ENCODE measurements at regions not wholly inside any gene's neighbourhood (a gene's known extent, or its start where the extent isn't known, plus 50 kb on each side); places are given as distances from the start of the nearest gene placed in this dataset.
"Not testable (repeated sequence)": the region's sequence is repeated elsewhere in the genome, so short reads cannot be mapped to it uniquely, and the experiment has no call there.

DNA sequence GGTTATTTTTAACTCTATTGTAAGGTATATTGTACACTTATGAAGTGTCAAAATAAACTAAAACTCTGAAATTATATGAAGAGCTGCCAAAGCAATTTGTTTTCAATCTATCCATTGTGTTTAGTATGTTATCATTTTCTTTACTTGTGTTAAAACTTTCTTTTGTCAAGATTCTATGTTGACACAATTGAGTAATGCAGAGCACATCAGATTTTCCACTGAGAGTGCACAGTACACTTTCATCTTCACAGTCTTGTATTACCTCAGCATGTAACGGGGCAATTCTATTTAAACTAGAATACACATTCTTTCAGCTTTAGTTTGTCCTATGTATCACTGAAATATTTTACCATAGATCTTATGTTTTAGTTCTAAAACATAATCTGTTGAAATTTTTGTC lies 304.4 kb upstream of the ZC3H15 start:
- intact Hi-C loops (cut with DNase I) = no loop called here
- TF ChIP-seq, protein P1, sequence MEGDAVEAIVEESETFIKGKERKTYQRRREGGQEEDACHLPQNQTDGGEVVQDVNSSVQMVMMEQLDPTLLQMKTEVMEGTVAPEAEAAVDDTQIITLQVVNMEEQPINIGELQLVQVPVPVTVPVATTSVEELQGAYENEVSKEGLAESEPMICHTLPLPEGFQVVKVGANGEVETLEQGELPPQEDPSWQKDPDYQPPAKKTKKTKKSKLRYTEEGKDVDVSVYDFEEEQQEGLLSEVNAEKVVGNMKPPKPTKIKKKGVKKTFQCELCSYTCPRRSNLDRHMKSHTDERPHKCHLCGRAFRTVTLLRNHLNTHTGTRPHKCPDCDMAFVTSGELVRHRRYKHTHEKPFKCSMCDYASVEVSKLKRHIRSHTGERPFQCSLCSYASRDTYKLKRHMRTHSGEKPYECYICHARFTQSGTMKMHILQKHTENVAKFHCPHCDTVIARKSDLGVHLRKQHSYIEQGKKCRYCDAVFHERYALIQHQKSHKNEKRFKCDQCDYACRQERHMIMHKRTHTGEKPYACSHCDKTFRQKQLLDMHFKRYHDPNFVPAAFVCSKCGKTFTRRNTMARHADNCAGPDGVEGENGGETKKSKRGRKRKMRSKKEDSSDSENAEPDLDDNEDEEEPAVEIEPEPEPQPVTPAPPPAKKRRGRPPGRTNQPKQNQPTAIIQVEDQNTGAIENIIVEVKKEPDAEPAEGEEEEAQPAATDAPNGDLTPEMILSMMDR (IDR thresholded peaks at IDR 0.05) = no peak
- Histone ChIP-seq H3K36me3 (no peaks in the 10 kb centered on the region), H3K27me3 (ENCODE audit: low read depth) (no peaks in the 10 kb centered on the region), H3K4me1 (no peaks in the 10 kb centered on the region), H3K9me3 (peaks cover 4% of the 10 kb centered on the region), H3K4me3 (no peak overlapping the region), H3K27ac (no peak overlapping the region)
- DNase-seq (no peak), ATAC-seq (no peak)

DNA sequence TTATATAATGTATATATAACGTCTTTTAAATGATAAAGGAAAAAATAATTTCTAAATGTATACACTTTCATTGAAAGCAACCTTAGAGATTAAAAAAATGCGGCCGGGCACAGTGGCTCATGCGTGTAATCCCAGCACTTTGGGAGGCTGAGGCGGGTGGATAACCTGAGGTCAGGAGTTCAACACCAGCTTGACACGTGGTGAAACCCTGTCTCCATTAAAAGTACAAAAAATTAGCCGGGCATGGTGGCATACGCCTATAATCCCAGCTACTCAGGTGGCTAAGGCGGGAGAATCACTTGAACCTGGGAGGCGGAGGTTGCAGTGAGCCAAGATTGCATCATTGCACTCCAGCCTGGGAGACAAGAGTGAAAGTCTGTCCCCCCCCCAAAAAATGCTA lies 303.7 kb upstream of the ZC3H15 start:
- intact Hi-C loops (cut with DNase I); H3K27me3 ChIP-seq (ENCODE audit: low read depth); DNase-seq; ATAC-seq; H3K27ac ChIP-seq; H3K36me3 ChIP-seq; H3K4me1 ChIP-seq; H3K4me3 ChIP-seq; H3K9me3 ChIP-seq: not testable (repeated sequence)

DNA sequence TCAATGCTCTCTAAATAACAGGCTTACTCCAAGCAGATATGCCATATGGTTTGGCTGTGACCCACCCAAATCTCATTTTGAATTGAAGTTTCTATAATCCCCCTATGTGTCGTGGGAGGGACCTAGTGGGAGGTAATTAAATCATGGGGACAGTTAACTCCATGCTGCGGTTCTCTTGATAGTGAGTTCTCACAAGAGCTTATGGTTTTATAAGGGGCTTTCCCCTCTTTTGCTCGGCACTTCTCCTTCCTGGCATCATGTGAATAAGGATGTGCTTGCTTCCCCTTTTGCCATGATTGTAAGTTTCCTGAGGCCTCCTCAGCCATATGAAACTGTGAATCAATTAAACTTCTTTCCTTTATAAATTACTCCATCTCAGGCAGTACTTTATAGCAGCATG lies 302.7 kb upstream of the ZC3H15 start:
- Histone ChIP-seq H3K27ac (no peak overlapping the region), H3K9me3 (peaks cover 4% of the 10 kb centered on the region), H3K27me3 (ENCODE audit: low read depth) (no peaks in the 10 kb centered on the region), H3K4me1 (no peaks in the 10 kb centered on the region), H3K4me3 (no peak overlapping the region), H3K36me3 (no peaks in the 10 kb centered on the region)
- DNase-seq (no peak), ATAC-seq (no peak)
- TF ChIP-seq, protein P1 (IDR thresholded peaks at IDR 0.05) = no peak
- intact Hi-C loops (cut with DNase I) = no loop called here

DNA sequence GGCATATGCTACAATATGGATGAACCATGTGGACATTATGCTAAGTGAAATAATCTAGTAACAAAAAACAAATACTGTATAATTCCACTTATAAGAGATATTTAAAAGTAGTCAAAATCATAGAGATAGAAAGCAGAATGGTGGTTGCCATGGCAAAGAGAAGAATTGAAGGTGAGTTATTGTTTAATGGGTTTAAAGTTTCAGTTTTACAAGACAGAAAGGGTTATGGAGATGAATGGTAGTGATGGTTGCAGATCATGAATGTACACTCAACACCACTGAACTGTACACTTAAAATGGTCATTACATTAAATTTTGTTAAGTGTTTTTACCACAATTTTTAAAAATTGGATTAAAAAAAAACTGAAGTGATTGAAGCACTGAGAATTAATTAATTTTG lies 298.2 kb upstream of the ZC3H15 start:
- TF ChIP-seq, protein P1 (IDR thresholded peaks at IDR 0.05) = no peak
- no peak for ATAC-seq
- Histone ChIP-seq H3K9me3 (peaks cover 4% of the 10 kb centered on the region), H3K27ac (no peak overlapping the region), H3K4me3 (no peak overlapping the region), H3K4me1 (no peaks in the 10 kb centered on the region), H3K27me3 (ENCODE audit: low read depth) (no peaks in the 10 kb centered on the region), H3K36me3 (no peaks in the 10 kb centered on the region)
- DNase-seq = no peak
- intact Hi-C loops (cut with DNase I) = no loop called here

DNA sequence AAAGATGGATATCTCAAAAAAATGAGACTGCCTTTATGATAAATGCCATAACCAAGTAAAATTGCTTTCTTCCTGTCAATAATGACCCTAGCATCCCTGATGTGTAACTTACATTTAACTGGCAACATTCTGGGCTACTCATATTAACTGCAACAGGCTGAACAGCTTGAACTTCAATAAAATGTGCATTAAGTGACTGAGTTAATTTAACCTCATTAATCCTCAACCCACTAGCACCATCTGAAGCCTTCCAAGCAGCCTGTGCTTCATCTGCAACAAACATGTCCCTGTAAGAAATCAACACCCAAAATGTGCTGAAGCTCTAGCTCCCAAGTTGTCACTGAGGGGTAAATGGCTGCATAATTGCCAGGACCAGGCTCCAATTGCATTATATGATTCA lies 296.2 kb upstream of the ZC3H15 start:
- no peak for ATAC-seq
- H3K4me1 ChIP-seq = no peaks in the 10 kb centered on the region
- H3K27ac ChIP-seq = no peak overlapping the region
- TF ChIP-seq, protein P1 (IDR thresholded peaks at IDR 0.05) = no peak
- no peak overlapping the region for H3K4me3 ChIP-seq
- H3K36me3 ChIP-seq = no peaks in the 10 kb centered on the region
- DNase-seq = no peak
- intact Hi-C loops (cut with DNase I) = no loop called here
- peaks cover 4% of the 10 kb centered on the region for H3K9me3 ChIP-seq
- H3K27me3 ChIP-seq (ENCODE audit: low read depth) = no peaks in the 10 kb centered on the region

DNA sequence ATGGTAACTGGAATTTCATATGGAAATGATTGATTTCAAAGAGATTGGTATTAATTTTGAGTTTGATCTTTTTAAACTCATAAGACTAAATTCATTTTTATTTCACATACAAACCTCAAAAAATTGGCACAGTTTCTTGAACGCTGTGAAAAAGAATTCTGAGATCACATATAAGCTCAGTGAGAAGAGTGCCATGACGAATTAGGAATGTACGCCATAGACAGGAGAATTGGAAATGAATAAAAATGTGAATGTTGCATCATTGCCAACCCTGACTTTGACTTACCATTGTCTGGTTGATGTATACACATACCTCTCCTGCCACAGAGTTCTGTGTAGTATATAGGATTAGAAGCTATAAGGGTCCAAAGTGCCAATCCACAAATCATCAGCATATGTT lies 290.4 kb upstream of the ZC3H15 start:
- H3K4me3 ChIP-seq = no peak overlapping the region
- no peak overlapping the region for H3K27ac ChIP-seq
- no peaks in the 10 kb centered on the region for H3K4me1 ChIP-seq
- DNase-seq (no peak), ATAC-seq (no peak)
- no peaks in the 10 kb centered on the region for H3K27me3 ChIP-seq (ENCODE audit: low read depth)
- intact Hi-C loops (cut with DNase I) = no loop called here
- TF ChIP-seq, protein P1 (IDR thresholded peaks at IDR 0.05) = no peak
- no peaks in the 10 kb centered on the region for H3K9me3 ChIP-seq
- H3K36me3 ChIP-seq = no peaks in the 10 kb centered on the region

Measured in lower lobe of right lung (tissue), 2 donors.